GM23248 (cell line): ENCODE measurements at regions not wholly inside any gene's neighbourhood (a gene's known extent, or its start where the extent isn't known, plus 50 kb on each side); places are given as distances from the start of the nearest gene placed in this dataset.
"Not testable (repeated sequence)": the region's sequence is repeated elsewhere in the genome, so short reads cannot be mapped to it uniquely, and the experiment has no call there.

Source experiments
- DNase-seq: peaks from one replicate; pipeline ENCODE4 v3.0.0-alpha.2; 2015
- H2AFZ ChIP-seq: fragments of 200-600 bp; sonication (generic); 2 replicates; pipeline ENCODE4 v1.6.1; 2016; ENCODE audit warnings: antibody characterized with exemption
- H3F3A ChIP-seq: fragments of 200-600 bp; sonication (generic); 2 replicates; pipeline ENCODE4 v1.6.1; 2016; ENCODE audit warnings: mild to moderate bottlenecking, antibody characterized with exemption, mixed run types; ENCODE audit not compliant: insufficient read depth
- H3K27ac ChIP-seq: fragments of 200-600 bp; sonication (generic); 2 replicates; pipeline ENCODE4 v1.5.1; 2016; ENCODE audit warnings: mild to moderate bottlenecking
- H3K27me3 ChIP-seq: fragments of 200-600 bp; sonication (generic); replicated peaks from 2 replicates; pipeline ENCODE4 v1.6.1; 2016; ENCODE audit warnings: mild to moderate bottlenecking; ENCODE audit not compliant: insufficient read depth
- H3K36me3 ChIP-seq: fragments of 200-600 bp; sonication (generic); 2 replicates; pipeline ENCODE4 v1.6.1; 2016; ENCODE audit warnings: low read depth, mild to moderate bottlenecking
- H3K4me1 ChIP-seq: fragments of 200-600 bp; sonication (generic); 2 replicates; pipeline ENCODE4 v1.6.1; 2016; ENCODE audit warnings: mild to moderate bottlenecking; ENCODE audit not compliant: insufficient read depth
- H3K4me2 ChIP-seq: fragments of 200-600 bp; sonication (generic); one replicate; pipeline ENCODE4 v1.6.1; 2016; ENCODE audit warnings: mild to moderate bottlenecking; ENCODE audit not compliant: unreplicated experiment
- H3K4me3 ChIP-seq: fragments of 200-600 bp; sonication (generic); 2 replicates; pipeline ENCODE4 v1.5.1; 2016; ENCODE audit warnings: mild to moderate bottlenecking
- H3K79me2 ChIP-seq: fragments of 200-600 bp; sonication (generic); 2 replicates; pipeline ENCODE4 v1.6.1; 2016; ENCODE audit warnings: mild to moderate bottlenecking; ENCODE audit not compliant: insufficient read depth
- H3K9ac ChIP-seq: fragments of 200-600 bp; sonication (generic); 2 replicates; pipeline ENCODE4 v1.6.1; 2016; ENCODE audit warnings: mild to moderate bottlenecking
- H3K9me2 ChIP-seq: fragments of 200-600 bp; sonication (generic); 2 replicates; pipeline ENCODE4 v1.6.1; 2016; ENCODE audit warnings: mixed run types, mild to moderate bottlenecking, moderate library complexity; ENCODE audit not compliant: insufficient read depth
- H3K9me3 ChIP-seq: fragments of 200-600 bp; sonication (generic); one replicate; pipeline ENCODE4 v1.6.1; 2017; ENCODE audit warnings: low read depth
- H4K20me1 ChIP-seq: fragments of 200-600 bp; sonication (generic); 2 replicates; pipeline ENCODE4 v1.6.0; 2016; ENCODE audit not compliant: insufficient read depth
- EZH2 ChIP-seq: fragments of 200-600 bp; sonication (generic); IDR thresholded peaks from 2 replicates; pipeline ENCODE4 v1.6.1; 2018; ENCODE audit warnings: antibody characterized with exemption, mild to moderate bottlenecking; ENCODE audit not compliant: insufficient read depth, poor library complexity, severe bottlenecking
- EZH2phosphoT487 ChIP-seq: fragments of 200-600 bp; sonication (generic); IDR thresholded peaks from 2 replicates; pipeline ENCODE4 v1.6.1; 2018; ENCODE audit warnings: antibody characterized with exemption, moderate library complexity, mild to moderate bottlenecking, low read depth; ENCODE audit not compliant: insufficient read depth
- WGBS, 2 experiments: methylation state at CpG; one replicate each; pipeline ENCODE4 v1.1.6; 2015 to 2017; ENCODE audit warnings: low lambda C conversion rate in 2 of 2, low coverage in 1 of 2; ENCODE audit errors: missing lambda C conversion rate in 2 of 2; 5-methylcytosine and 5-hydroxymethylcytosine counted together
- in situ Hi-C: fragments of 300-500 bp; cut with MboI; formaldehyde crosslinking; loops from 2 replicates; pipeline ENCODE4 v1.15.0; 2020

DNA sequence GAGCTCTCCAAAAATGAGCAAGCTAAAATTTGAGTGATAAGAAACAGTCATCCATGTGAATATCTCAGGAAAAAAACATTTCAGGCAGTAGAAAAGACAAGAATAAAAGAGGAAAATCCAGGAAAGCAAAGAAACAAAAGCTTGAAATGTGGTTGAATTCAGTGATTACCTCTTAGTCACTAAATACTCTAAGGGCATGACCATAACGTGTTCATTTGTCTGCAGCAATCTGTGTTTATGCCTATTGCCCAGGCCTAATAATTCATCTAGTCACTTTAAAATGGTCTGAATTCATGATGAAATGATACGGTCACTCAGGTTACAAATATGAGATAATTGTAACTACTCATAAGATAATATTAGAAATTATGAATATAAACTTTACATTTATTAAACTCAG lies 837.9 kb downstream of the STPG2 start:
- Histone ChIP-seq H3K4me1 (no peaks in the 10 kb centered on the region), H3K4me3 (no peak overlapping the region), H4K20me1 (no peaks in the 10 kb centered on the region), H3K9me2 (no peaks in the 10 kb centered on the region), H3K27me3 (no peaks in the 10 kb centered on the region), H2AFZ (no peak overlapping the region), H3K4me2 (no peak overlapping the region), H3F3A (no peaks in the 10 kb centered on the region), H3K79me2 (no peaks in the 10 kb centered on the region), H3K36me3 (no peaks in the 10 kb centered on the region), H3K9me3 (no peaks in the 10 kb centered on the region), H3K9ac (no peak overlapping the region), H3K27ac (no peak overlapping the region)
- in situ Hi-C loops = no loop called here
- TF ChIP-seq EZH2phosphoT487 (no peak), EZH2 (no peak)
- WGBS, 2 experiments = 17 to 35% methylated on average over 2 of the region's 2 CpGs
- DNase-seq = no peak

DNA sequence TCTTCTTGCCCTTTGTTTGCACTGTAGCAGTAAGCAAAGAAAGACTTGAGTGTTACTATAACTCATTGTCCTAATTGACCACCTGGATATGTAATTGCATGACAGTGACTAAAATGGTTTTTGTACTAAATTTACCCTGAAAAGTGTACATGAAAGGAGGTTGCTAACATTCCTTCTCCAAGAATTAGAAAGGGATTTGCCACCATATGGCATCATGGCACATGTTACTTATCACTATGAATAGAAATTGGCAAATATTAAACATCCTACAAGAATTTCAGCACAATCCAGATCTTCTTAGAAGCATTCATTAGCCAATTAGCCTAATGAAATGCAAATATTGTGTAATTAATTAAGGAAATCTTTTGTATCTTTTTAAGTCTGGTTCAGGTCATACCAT lies 834.2 kb downstream of the STPG2 start:
- TF ChIP-seq EZH2 = no peak
- no peak for TF ChIP-seq EZH2phosphoT487
- H3F3A ChIP-seq = no peaks in the 10 kb centered on the region
- H3K9me3 ChIP-seq = no peaks in the 10 kb centered on the region
- H3K4me2 ChIP-seq = no peak overlapping the region
- no peak for DNase-seq
- no peak overlapping the region for H3K27ac ChIP-seq
- no peaks in the 10 kb centered on the region for H4K20me1 ChIP-seq
- no peak overlapping the region for H2AFZ ChIP-seq
- H3K4me3 ChIP-seq = no peak overlapping the region
- in situ Hi-C loops = no loop called here
- H3K4me1 ChIP-seq = no peaks in the 10 kb centered on the region
- no peaks in the 10 kb centered on the region for H3K79me2 ChIP-seq
- H3K27me3 ChIP-seq = no peaks in the 10 kb centered on the region
- no peaks in the 10 kb centered on the region for H3K9me2 ChIP-seq
- H3K36me3 ChIP-seq = no peaks in the 10 kb centered on the region
- no peak overlapping the region for H3K9ac ChIP-seq

DNA sequence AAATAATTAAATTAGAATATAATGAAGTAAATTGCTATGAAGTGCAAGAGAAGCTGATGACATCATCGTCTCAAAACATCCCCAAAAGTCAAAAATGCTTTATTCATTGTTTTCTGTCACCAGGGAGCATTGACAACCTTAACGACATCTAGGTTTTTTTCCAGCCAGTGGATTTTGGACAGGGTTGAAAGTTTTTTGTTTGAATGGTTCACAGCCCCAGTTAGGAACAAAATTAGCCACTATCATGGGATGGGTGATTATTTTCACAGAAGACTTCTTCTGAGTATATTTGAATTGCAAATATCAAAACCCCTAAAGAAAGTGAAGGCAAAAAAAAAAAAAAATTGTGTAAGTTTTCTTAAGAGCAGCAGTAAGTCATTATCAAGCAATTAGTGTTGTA lies 826.1 kb downstream of the STPG2 start:
- Histone ChIP-seq H3K4me3 (no peak overlapping the region), H3K27ac (no peak overlapping the region), H3K9me3 (no peaks in the 10 kb centered on the region), H2AFZ (no peak overlapping the region), H3K9me2 (no peaks in the 10 kb centered on the region), H3K4me1 (no peaks in the 10 kb centered on the region), H3K4me2 (no peak overlapping the region), H3K79me2 (no peaks in the 10 kb centered on the region), H3K27me3 (no peaks in the 10 kb centered on the region), H3F3A (no peaks in the 10 kb centered on the region), H3K9ac (no peak overlapping the region), H3K36me3 (no peaks in the 10 kb centered on the region), H4K20me1 (no peaks in the 10 kb centered on the region)
- in situ Hi-C loops = no loop called here
- TF ChIP-seq EZH2phosphoT487 (no peak), EZH2 (no peak)
- no peak for DNase-seq
- 5 to 6% methylated on average over 2 of the region's 2 CpGs for WGBS, 2 experiments

DNA sequence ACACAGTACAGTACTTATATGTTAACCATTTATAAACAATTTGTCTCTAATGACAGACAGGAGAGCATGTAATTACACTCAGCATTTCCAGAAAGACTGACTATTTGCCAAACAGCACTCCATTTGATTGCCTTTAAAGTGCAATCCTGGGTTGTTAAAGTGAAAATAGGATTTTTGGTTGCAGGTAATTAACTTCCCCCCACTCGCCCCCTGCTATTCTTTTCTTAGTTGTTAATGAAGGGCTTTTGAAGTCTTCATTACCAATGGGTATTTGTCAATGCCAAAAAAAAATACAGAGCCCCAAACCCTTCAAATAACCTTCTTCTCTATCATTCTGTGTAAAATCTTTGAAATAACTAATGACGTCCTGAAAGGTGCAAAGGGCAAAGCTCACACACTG lies 825.6 kb downstream of the STPG2 start:
- H4K20me1 ChIP-seq = no peaks in the 10 kb centered on the region
- H3K27ac ChIP-seq = no peak overlapping the region
- H2AFZ ChIP-seq = no peak overlapping the region
- H3K36me3 ChIP-seq = no peaks in the 10 kb centered on the region
- DNase-seq = no peak
- H3K9me2 ChIP-seq = no peaks in the 10 kb centered on the region
- H3K4me3 ChIP-seq = no peak overlapping the region
- no peaks in the 10 kb centered on the region for H3K9me3 ChIP-seq
- no peaks in the 10 kb centered on the region for H3F3A ChIP-seq
- H3K79me2 ChIP-seq = no peaks in the 10 kb centered on the region
- no peaks in the 10 kb centered on the region for H3K27me3 ChIP-seq
- H3K9ac ChIP-seq = no peak overlapping the region
- WGBS, 2 experiments = 3 to 4% methylated on average over 2 of the region's 2 CpGs
- in situ Hi-C loops = no loop called here
- no peaks in the 10 kb centered on the region for H3K4me1 ChIP-seq
- H3K4me2 ChIP-seq = no peak overlapping the region
- TF ChIP-seq EZH2phosphoT487 = no peak
- TF ChIP-seq EZH2 = no peak

DNA sequence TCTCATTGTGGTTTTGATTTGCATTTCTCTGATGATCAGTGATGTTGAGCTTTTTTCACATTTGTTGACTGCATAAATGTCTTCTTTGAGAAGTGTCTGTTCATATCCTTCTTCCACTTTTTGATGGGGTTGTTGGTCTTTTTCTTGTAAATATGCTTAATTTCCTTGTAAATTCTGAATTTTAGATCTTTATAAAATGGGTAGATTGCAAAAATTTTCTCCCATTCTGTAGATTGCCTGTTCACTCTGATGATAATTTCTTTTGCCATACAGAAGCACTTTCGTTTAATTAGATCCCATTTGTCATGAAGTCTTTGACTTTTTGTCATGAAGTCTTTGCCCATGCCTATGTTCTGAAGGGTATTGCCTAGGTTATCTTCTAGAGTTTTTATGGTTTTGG lies 817.5 kb downstream of the STPG2 start:
- H3K4me3 ChIP-seq, in situ Hi-C loops: not testable (repeated sequence)
- WGBS, 2 experiments = 2 to 4% methylated on average over 1 of the region's 1 CpG

More for the DNA sequence above, 817.5 kb downstream of the STPG2 start:
- not testable (repeated sequence) for H3F3A ChIP-seq, H3K79me2 ChIP-seq, H3K27me3 ChIP-seq, H4K20me1 ChIP-seq, DNase-seq, H3K4me1 ChIP-seq, H3K36me3 ChIP-seq, H3K9ac ChIP-seq, H3K9me3 ChIP-seq, H3K27ac ChIP-seq, H3K9me2 ChIP-seq, H3K4me2 ChIP-seq, H2AFZ ChIP-seq
